ENCODE measurements at regions not wholly inside any gene's neighbourhood (a gene's known extent, or its start where the extent isn't known, plus 50 kb on each side); places are given as distances from the start of the nearest gene placed in this dataset.

DNA sequence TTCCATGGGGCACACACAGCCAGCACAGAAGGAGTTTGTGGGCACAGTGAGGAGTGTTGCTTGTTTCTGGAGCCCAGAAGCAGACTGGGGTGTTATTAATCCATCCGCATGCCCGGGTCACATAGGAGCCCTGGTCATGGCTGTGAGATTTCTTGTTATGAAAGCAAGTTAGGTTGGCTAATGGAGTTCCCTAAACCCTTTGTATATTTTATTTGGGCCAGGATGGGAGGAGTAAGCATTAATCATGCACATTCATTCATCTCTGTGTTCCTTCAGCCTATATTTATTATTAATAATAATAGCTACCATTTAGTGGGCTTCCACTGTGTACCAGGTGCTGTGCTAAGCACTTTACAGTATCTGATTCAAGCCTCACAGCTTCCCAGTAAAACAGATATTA, 200.6 kb upstream of the CDH5 start:
- H3K27ac Mint-ChIP-seq = no peak overlapping the region
- DNase-seq (ENCODE audit: low spot score) = no peak
- no peaks in the 10 kb centered on the region for H3K9me3 Mint-ChIP-seq
- no peaks in the 10 kb centered on the region for H3K36me3 Mint-ChIP-seq
- H3K4me1 Mint-ChIP-seq = peaks cover 6% of the 10 kb centered on the region; the same call in 1 of the 2 replicates
- ChIA-PET CTCF (no interaction called here), POLR2A (no interaction called here)
- H3K4me3 Mint-ChIP-seq = no peak overlapping the region
- no peak for ATAC-seq
- no peaks in the 10 kb centered on the region; the same call in 1 of the 2 replicates for H3K27me3 Mint-ChIP-seq (ENCODE audit: low read depth)
- TF ChIP-seq, protein P1, sequence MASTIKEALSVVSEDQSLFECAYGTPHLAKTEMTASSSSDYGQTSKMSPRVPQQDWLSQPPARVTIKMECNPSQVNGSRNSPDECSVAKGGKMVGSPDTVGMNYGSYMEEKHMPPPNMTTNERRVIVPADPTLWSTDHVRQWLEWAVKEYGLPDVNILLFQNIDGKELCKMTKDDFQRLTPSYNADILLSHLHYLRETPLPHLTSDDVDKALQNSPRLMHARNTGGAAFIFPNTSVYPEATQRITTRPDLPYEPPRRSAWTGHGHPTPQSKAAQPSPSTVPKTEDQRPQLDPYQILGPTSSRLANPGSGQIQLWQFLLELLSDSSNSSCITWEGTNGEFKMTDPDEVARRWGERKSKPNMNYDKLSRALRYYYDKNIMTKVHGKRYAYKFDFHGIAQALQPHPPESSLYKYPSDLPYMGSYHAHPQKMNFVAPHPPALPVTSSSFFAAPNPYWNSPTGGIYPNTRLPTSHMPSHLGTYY (CRISPR knock-in tag; IDR thresholded peaks at IDR 0.05) = no peak
- TF ChIP-seq, protein P2, sequence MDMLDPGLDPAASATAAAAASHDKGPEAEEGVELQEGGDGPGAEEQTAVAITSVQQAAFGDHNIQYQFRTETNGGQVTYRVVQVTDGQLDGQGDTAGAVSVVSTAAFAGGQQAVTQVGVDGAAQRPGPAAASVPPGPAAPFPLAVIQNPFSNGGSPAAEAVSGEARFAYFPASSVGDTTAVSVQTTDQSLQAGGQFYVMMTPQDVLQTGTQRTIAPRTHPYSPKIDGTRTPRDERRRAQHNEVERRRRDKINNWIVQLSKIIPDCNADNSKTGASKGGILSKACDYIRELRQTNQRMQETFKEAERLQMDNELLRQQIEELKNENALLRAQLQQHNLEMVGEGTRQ (CRISPR knock-in tag; IDR thresholded peaks at IDR 0.05) = no peak
- no peak for TF ChIP-seq FOXP1 (CRISPR knock-in tag; IDR thresholded peaks at IDR 0.05; ENCODE audit: borderline replicate concordance)
- TF ChIP-seq, protein P3, sequence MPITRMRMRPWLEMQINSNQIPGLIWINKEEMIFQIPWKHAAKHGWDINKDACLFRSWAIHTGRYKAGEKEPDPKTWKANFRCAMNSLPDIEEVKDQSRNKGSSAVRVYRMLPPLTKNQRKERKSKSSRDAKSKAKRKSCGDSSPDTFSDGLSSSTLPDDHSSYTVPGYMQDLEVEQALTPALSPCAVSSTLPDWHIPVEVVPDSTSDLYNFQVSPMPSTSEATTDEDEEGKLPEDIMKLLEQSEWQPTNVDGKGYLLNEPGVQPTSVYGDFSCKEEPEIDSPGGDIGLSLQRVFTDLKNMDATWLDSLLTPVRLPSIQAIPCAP (CRISPR knock-in tag; IDR thresholded peaks at IDR 0.05) = no peak
- TF ChIP-seq, protein P4, sequence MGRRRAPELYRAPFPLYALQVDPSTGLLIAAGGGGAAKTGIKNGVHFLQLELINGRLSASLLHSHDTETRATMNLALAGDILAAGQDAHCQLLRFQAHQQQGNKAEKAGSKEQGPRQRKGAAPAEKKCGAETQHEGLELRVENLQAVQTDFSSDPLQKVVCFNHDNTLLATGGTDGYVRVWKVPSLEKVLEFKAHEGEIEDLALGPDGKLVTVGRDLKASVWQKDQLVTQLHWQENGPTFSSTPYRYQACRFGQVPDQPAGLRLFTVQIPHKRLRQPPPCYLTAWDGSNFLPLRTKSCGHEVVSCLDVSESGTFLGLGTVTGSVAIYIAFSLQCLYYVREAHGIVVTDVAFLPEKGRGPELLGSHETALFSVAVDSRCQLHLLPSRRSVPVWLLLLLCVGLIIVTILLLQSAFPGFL (CRISPR knock-in tag; IDR thresholded peaks at IDR 0.05; ENCODE audit: borderline replicate concordance) = no peak
- no peak for TF ChIP-seq GRHL2 (CRISPR knock-in tag; IDR thresholded peaks at IDR 0.05; ENCODE audit: insufficient replicate concordance, severe bottlenecking)
- TF ChIP-seq, protein P5, sequence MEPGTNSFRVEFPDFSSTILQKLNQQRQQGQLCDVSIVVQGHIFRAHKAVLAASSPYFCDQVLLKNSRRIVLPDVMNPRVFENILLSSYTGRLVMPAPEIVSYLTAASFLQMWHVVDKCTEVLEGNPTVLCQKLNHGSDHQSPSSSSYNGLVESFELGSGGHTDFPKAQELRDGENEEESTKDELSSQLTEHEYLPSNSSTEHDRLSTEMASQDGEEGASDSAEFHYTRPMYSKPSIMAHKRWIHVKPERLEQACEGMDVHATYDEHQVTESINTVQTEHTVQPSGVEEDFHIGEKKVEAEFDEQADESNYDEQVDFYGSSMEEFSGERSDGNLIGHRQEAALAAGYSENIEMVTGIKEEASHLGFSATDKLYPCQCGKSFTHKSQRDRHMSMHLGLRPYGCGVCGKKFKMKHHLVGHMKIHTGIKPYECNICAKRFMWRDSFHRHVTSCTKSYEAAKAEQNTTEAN (CRISPR knock-in tag; IDR thresholded peaks at IDR 0.05) = no peak
- TF ChIP-seq ELF4 (CRISPR knock-in tag; IDR thresholded peaks at IDR 0.05; ENCODE audit: low read depth) = no peak
- no peak for TF ChIP-seq MYBL2 (CRISPR knock-in tag; IDR thresholded peaks at IDR 0.05)
- TF ChIP-seq RELA (CRISPR knock-in tag; IDR thresholded peaks at IDR 0.05; ENCODE audit: borderline replicate concordance) = no peak
- TF ChIP-seq, protein P6, sequence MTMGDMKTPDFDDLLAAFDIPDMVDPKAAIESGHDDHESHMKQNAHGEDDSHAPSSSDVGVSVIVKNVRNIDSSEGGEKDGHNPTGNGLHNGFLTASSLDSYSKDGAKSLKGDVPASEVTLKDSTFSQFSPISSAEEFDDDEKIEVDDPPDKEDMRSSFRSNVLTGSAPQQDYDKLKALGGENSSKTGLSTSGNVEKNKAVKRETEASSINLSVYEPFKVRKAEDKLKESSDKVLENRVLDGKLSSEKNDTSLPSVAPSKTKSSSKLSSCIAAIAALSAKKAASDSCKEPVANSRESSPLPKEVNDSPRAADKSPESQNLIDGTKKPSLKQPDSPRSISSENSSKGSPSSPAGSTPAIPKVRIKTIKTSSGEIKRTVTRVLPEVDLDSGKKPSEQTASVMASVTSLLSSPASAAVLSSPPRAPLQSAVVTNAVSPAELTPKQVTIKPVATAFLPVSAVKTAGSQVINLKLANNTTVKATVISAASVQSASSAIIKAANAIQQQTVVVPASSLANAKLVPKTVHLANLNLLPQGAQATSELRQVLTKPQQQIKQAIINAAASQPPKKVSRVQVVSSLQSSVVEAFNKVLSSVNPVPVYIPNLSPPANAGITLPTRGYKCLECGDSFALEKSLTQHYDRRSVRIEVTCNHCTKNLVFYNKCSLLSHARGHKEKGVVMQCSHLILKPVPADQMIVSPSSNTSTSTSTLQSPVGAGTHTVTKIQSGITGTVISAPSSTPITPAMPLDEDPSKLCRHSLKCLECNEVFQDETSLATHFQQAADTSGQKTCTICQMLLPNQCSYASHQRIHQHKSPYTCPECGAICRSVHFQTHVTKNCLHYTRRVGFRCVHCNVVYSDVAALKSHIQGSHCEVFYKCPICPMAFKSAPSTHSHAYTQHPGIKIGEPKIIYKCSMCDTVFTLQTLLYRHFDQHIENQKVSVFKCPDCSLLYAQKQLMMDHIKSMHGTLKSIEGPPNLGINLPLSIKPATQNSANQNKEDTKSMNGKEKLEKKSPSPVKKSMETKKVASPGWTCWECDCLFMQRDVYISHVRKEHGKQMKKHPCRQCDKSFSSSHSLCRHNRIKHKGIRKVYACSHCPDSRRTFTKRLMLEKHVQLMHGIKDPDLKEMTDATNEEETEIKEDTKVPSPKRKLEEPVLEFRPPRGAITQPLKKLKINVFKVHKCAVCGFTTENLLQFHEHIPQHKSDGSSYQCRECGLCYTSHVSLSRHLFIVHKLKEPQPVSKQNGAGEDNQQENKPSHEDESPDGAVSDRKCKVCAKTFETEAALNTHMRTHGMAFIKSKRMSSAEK (CRISPR knock-in tag; IDR thresholded peaks at IDR 0.05; ENCODE audit: borderline replicate concordance) = no peak
- TF ChIP-seq, protein P7, sequence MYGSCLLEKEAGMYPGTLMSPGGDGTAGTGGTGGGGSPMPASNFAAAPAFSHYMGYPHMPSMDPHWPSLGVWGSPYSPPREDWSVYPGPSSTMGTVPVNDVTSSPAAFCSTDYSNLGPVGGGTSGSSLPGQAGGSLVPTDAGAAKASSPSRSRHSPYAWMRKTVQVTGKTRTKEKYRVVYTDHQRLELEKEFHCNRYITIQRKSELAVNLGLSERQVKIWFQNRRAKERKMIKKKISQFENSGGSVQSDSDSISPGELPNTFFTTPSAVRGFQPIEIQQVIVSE (CRISPR knock-in tag; IDR thresholded peaks at IDR 0.05; ENCODE audit: borderline replicate concordance) = no peak
- no peak for TF ChIP-seq ZNF317 (CRISPR knock-in tag; IDR thresholded peaks at IDR 0.05; ENCODE audit: borderline replicate concordance, low read depth)
- TF ChIP-seq, protein P8, sequence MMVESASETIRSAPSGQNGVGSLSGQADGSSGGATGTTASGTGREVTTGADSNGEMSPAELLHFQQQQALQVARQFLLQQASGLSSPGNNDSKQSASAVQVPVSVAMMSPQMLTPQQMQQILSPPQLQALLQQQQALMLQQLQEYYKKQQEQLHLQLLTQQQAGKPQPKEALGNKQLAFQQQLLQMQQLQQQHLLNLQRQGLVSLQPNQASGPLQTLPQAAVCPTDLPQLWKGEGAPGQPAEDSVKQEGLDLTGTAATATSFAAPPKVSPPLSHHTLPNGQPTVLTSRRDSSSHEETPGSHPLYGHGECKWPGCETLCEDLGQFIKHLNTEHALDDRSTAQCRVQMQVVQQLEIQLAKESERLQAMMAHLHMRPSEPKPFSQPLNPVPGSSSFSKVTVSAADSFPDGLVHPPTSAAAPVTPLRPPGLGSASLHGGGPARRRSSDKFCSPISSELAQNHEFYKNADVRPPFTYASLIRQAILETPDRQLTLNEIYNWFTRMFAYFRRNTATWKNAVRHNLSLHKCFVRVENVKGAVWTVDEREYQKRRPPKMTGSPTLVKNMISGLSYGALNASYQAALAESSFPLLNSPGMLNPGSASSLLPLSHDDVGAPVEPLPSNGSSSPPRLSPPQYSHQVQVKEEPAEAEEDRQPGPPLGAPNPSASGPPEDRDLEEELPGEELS (CRISPR knock-in tag; IDR thresholded peaks at IDR 0.05) = no peak

All from WTC11 (cell line).